ENCODE measurements at regions not wholly inside any gene's neighbourhood (a gene's known extent, or its start where the extent isn't known, plus 50 kb on each side); places are given as distances from the start of the nearest gene placed in this dataset.

- no peak for TF ChIP-seq CTCF (IDR thresholded peaks at IDR 0.05; ENCODE audit: borderline replicate concordance, extremely low read depth, low read length, poor library complexity, severe bottlenecking)
- TF ChIP-seq EZH2 (IDR thresholded peaks at IDR 0.05; ENCODE audit: borderline replicate concordance, low read depth, low read length, severe bottlenecking) = no peak
Observed at GRCh38 chr10:113495553-113495952, 57.3 kb upstream of the HABP2 start.
